RWPE2 (cell line): ENCODE measurements at regions not wholly inside any gene's neighbourhood (a gene's known extent, or its start where the extent isn't known, plus 50 kb on each side); places are given as distances from the start of the nearest gene placed in this dataset.

Source experiments
- ATAC-seq: fragments of 200-7000 bp; cut with Tn5 transposase; 3 replicates; pipeline ENCODE4 v1.9.1; 2021; ENCODE audit warnings: low read depth
- DNase-seq: peaks from one replicate; pipeline ENCODE4 v3.0.0-alpha.2; 2020; ENCODE audit warnings: low spot score
- H3K27ac ChIP-seq: fragments of 450-650 bp; 2 replicates; pipeline ENCODE4 v1.5.1; 2017; ENCODE audit warnings: mild to moderate bottlenecking; ENCODE audit not compliant: poor library complexity, severe bottlenecking
- H3K27me3 ChIP-seq: fragments of 250-450 bp; sonication (Bioruptor Pico); 2 replicates; pipeline ENCODE4 v1.5.1; 2021; ENCODE audit warnings: mild to moderate bottlenecking, moderate library complexity; ENCODE audit not compliant: insufficient read depth, poor library complexity, severe bottlenecking
- H3K36me3 ChIP-seq: fragments of 250-450 bp; sonication (Bioruptor Pico); 2 replicates; pipeline ENCODE4 v1.5.1; 2020; ENCODE audit warnings: low read depth, mild to moderate bottlenecking, moderate library complexity
- H3K4me1 ChIP-seq: fragments of 250-450 bp; sonication (Bioruptor Pico); 2 replicates; pipeline ENCODE4 v1.5.1; 2021; ENCODE audit warnings: mild to moderate bottlenecking, moderate library complexity; ENCODE audit not compliant: insufficient read depth, poor library complexity, severe bottlenecking
- H3K4me3 ChIP-seq: fragments of 250-450 bp; sonication (Bioruptor Pico); 2 replicates; pipeline ENCODE4 v1.5.1; 2021; ENCODE audit warnings: mild to moderate bottlenecking, moderate library complexity; ENCODE audit not compliant: severe bottlenecking
- H3K9me3 ChIP-seq: fragments of 250-450 bp; sonication (Bioruptor Pico); 2 replicates; pipeline ENCODE4 v1.5.1; 2021; ENCODE audit warnings: mild to moderate bottlenecking, moderate library complexity; ENCODE audit not compliant: severe bottlenecking
- CTCF ChIP-seq: fragments of 450-650 bp; IDR thresholded peaks from one replicate; pipeline ENCODE4 v1.5.1; 2017; ENCODE audit warnings: mild to moderate bottlenecking, moderate library complexity; ENCODE audit not compliant: poor library complexity, severe bottlenecking

- ATAC-seq, result 0 out of 3 replicates have a peak, but pooled peaks have one; percentile 17
- TF ChIP-seq CTCF, result no peak
- Histone ChIP-seq H3K4me1 (peaks cover 35% of the 10 kb centered on the region), H3K27ac (peak overlapping the region; percentile 81), H3K27me3 (no peaks in the 10 kb centered on the region), H3K36me3 (no peaks in the 10 kb centered on the region; the same call in 1 of the 2 replicates), H3K9me3 (no peaks in the 10 kb centered on the region), H3K4me3 (no peak overlapping the region)
- no peak for DNase-seq
Measured at GRCh38 chr7:54860003-54860775, 101.2 kb upstream of the SEC61G start.

GRCh38 chr7:54860843-54861242 is 101.8 kb upstream of the SEC61G start:
- Histone ChIP-seq H3K27ac (peak overlapping the region; percentile 81), H3K36me3 (no peaks in the 10 kb centered on the region; the same call in 1 of the 2 replicates), H3K4me3 (no peak overlapping the region), H3K27me3 (no peaks in the 10 kb centered on the region), H3K4me1 (peaks cover 36% of the 10 kb centered on the region), H3K9me3 (no peaks in the 10 kb centered on the region)
- TF ChIP-seq CTCF, result no peak
- ATAC-seq, result no peak
- no peak for DNase-seq

- Histone ChIP-seq H3K4me1 (peaks cover 8% of the 10 kb centered on the region), H3K27ac (no peak overlapping the region), H3K27me3 (no peaks in the 10 kb centered on the region), H3K9me3 (no peaks in the 10 kb centered on the region), H3K4me3 (no peak overlapping the region), H3K36me3 (no peaks in the 10 kb centered on the region)
- DNase-seq (no peak), ATAC-seq (no peak)
- TF ChIP-seq CTCF, result no peak
Measured at GRCh38 chr7:54864663-54865062, 105.7 kb upstream of the SEC61G start.

GRCh38 chr7:54869523-54869922 is 110.5 kb upstream of the SEC61G start:
- no peaks in the 10 kb centered on the region for H3K9me3 ChIP-seq
- TF ChIP-seq CTCF, result no peak
- no peak overlapping the region for H3K27ac ChIP-seq
- H3K4me1 ChIP-seq, result peaks cover 25% of the 10 kb centered on the region
- H3K4me3 ChIP-seq, result no peak overlapping the region
- no peak for DNase-seq
- H3K36me3 ChIP-seq, result no peaks in the 10 kb centered on the region
- no peak for ATAC-seq
- no peaks in the 10 kb centered on the region for H3K27me3 ChIP-seq

- H3K27me3 ChIP-seq, result no peaks in the 10 kb centered on the region
- no peak for DNase-seq
- no peak for TF ChIP-seq CTCF
- H3K27ac ChIP-seq, result peak overlapping the region; percentile 32
- H3K36me3 ChIP-seq, result no peaks in the 10 kb centered on the region
- no peaks in the 10 kb centered on the region for H3K9me3 ChIP-seq
- H3K4me3 ChIP-seq, result no peak overlapping the region
- peaks cover 37% of the 10 kb centered on the region for H3K4me1 ChIP-seq
- ATAC-seq, result peak; percentile 67
Measured at GRCh38 chr7:54874804-54875203, 115.8 kb upstream of the SEC61G start.
